MM.1S (cell line): ENCODE measurements at regions not wholly inside any gene's neighbourhood (a gene's known extent, or its start where the extent isn't known, plus 50 kb on each side); places are given as distances from the start of the nearest gene placed in this dataset.

Source experiments
- CTCF ChIP-seq: fragments of 300-600 bp; sonication (generic); IDR thresholded peaks from 2 replicates; pipeline ENCODE4 v1.5.1; 2016; ENCODE audit warnings: antibody characterized with exemption, low read length, mixed read lengths
- EZH2phosphoT487 ChIP-seq: fragments of 300-600 bp; sonication (generic); IDR thresholded peaks from 2 replicates; pipeline ENCODE4 v1.6.1; 2018; ENCODE audit warnings: antibody characterized with exemption, low read length

- TF ChIP-seq CTCF (no peak), EZH2phosphoT487 (no peak)
Observed at GRCh38 chr5:56692359-56693219, 122.8 kb upstream of the MAP3K1 start.
